ENCODE measurements at regions not wholly inside any gene's neighbourhood (a gene's known extent, or its start where the extent isn't known, plus 50 kb on each side); places are given as distances from the start of the nearest gene placed in this dataset.

- no peak overlapping the region for H3K4me3 Mint-ChIP-seq (ENCODE audit: low read depth, unreplicated experiment)
Measured at GRCh38 chr5:110258460-110259216, 467.8 kb downstream of the TMEM232 start.

GRCh38 chr5:110262749-110263148 is 463.7 kb downstream of the TMEM232 start:
- no TSS peak for BruUV-seq (replicated peaks)
- Mint-ChIP-seq H3K36me3 (ENCODE audit: insufficient read depth, unreplicated experiment) (no peaks in the 10 kb centered on the region), H3K9me3 (ENCODE audit: low read depth, unreplicated experiment) (peaks cover 4% of the 10 kb centered on the region), H3K27me3 (ENCODE audit: unreplicated experiment) (no peaks in the 10 kb centered on the region), H3K4me1 (ENCODE audit: low read depth, unreplicated experiment) (no peaks in the 10 kb centered on the region), H3K27ac (ENCODE audit: unreplicated experiment) (no peak overlapping the region), H3K4me3 (ENCODE audit: low read depth, unreplicated experiment) (no peak overlapping the region)
- CTCF ChIA-PET, result interaction anchor here (0.6 kb wide), 1 partner anchor 379 kb away, joined by 3 read pairs; no protein-coding TSS in a partner anchor
- intact Hi-C loops (cut with micrococcal nuclease; ENCODE audit: unreplicated experiment), result no loop called here
- no peak for DNase-seq
- TF ChIP-seq CTCF (IDR thresholded peaks at IDR 0.05; ENCODE audit: unreplicated experiment), result no peak

More at GRCh38 chr5:110258460-110259216, 467.8 kb downstream of the TMEM232 start:
- BruUV-seq (replicated peaks), result no TSS peak
- Mint-ChIP-seq H3K27me3 (ENCODE audit: unreplicated experiment) (no peaks in the 10 kb centered on the region), H3K4me1 (ENCODE audit: low read depth, unreplicated experiment) (no peaks in the 10 kb centered on the region), H3K27ac (ENCODE audit: unreplicated experiment) (no peak overlapping the region), H3K36me3 (ENCODE audit: insufficient read depth, unreplicated experiment) (no peaks in the 10 kb centered on the region), H3K9me3 (ENCODE audit: low read depth, unreplicated experiment) (peaks cover 4% of the 10 kb centered on the region)
- CTCF ChIA-PET, result interaction anchor here (0.5 kb wide), 1 partner anchor 1348 kb away, joined by 4 read pairs; no protein-coding TSS in a partner anchor
- TF ChIP-seq CTCF (IDR thresholded peaks at IDR 0.05; ENCODE audit: unreplicated experiment), result no peak
- DNase-seq, result no peak
- intact Hi-C loops (cut with micrococcal nuclease; ENCODE audit: unreplicated experiment), result no loop called here

GRCh38 chr5:110264661-110265060 is 461.8 kb downstream of the TMEM232 start:
- Mint-ChIP-seq H3K27ac (ENCODE audit: unreplicated experiment) (no peak overlapping the region), H3K36me3 (ENCODE audit: insufficient read depth, unreplicated experiment) (no peaks in the 10 kb centered on the region), H3K4me3 (ENCODE audit: low read depth, unreplicated experiment) (no peak overlapping the region), H3K27me3 (ENCODE audit: unreplicated experiment) (no peaks in the 10 kb centered on the region), H3K9me3 (ENCODE audit: low read depth, unreplicated experiment) (peaks cover 4% of the 10 kb centered on the region), H3K4me1 (ENCODE audit: low read depth, unreplicated experiment) (no peaks in the 10 kb centered on the region)
- CTCF ChIA-PET, result no interaction called here
- no peak for DNase-seq
- no peak for TF ChIP-seq CTCF (IDR thresholded peaks at IDR 0.05; ENCODE audit: unreplicated experiment)
- BruUV-seq (replicated peaks), result no TSS peak
- intact Hi-C loops (cut with micrococcal nuclease; ENCODE audit: unreplicated experiment), result no loop called here

- Mint-ChIP-seq H3K4me1 (ENCODE audit: low read depth, unreplicated experiment) (no peaks in the 10 kb centered on the region), H3K9me3 (ENCODE audit: low read depth, unreplicated experiment) (peaks cover 4% of the 10 kb centered on the region), H3K27me3 (ENCODE audit: unreplicated experiment) (no peaks in the 10 kb centered on the region), H3K36me3 (ENCODE audit: insufficient read depth, unreplicated experiment) (no peaks in the 10 kb centered on the region), H3K27ac (ENCODE audit: unreplicated experiment) (no peak overlapping the region), H3K4me3 (ENCODE audit: low read depth, unreplicated experiment) (no peak overlapping the region)
- no TSS peak for BruUV-seq (replicated peaks)
- no peak for TF ChIP-seq CTCF (IDR thresholded peaks at IDR 0.05; ENCODE audit: unreplicated experiment)
- CTCF ChIA-PET, result no interaction called here
- intact Hi-C loops (cut with micrococcal nuclease; ENCODE audit: unreplicated experiment), result no loop called here
- DNase-seq, result no peak
Measured at GRCh38 chr5:110265162-110265561, 461.3 kb downstream of the TMEM232 start.

Measured in Calu3 (cell line).